GM19395 (cell line): ENCODE measurements at regions not wholly inside any gene's neighbourhood (a gene's known extent, or its start where the extent isn't known, plus 50 kb on each side); places are given as distances from the start of the nearest gene placed in this dataset.
"Not testable (repeated sequence)": the region's sequence is repeated elsewhere in the genome, so short reads cannot be mapped to it uniquely, and the experiment has no call there.

ENCODE experiments used
- ATAC-seq: cut with Tn5 transposase; IDR thresholded peaks from one replicate; pipeline ENCODE4 v1.9.1; 2021; ENCODE audit warnings: mild to moderate bottlenecking, moderate library complexity; ENCODE audit not compliant: unreplicated experiment

DNA sequence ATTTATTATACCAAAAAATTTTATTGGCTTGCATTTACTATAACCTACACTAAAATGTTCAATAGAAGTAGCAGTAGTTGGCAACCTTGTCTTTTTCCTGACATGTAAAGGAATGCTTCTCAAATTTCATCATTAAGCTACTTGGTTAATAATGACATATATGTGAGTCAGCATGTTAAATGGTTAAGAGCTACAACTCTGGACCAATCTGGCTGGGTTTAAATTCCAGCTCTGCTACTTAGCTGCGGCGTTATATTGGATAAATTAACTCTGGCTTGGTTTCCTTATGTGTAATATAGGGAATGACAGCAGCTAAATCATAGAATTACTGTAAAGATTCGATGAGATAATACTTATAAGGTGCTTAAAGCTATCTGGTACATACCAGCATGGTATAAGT, 53.7 kb upstream of the OTOGL start:
- ATAC-seq: no peak

DNA sequence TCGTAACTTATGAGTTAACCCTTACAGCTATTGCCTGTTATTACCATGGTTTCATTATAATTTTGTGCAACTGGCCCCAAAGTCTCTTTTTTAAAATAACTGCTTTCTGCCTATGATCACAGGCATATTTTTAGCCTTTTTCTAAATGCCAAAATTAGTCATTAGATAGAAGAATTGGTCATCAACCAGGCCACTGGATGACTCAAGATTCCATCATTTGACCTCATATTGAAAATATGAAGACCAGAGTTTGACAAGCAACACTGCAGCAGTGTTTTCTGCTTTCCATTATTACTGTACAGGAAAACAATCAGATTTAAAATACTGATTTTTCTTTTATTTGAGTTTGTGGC, 54.7 kb upstream of the OTOGL start:
- ATAC-seq: peak; percentile 50

GRCh38 chr12:80041692-80042091, 57.6 kb upstream of the OTOGL start:
- no peak for ATAC-seq

DNA sequence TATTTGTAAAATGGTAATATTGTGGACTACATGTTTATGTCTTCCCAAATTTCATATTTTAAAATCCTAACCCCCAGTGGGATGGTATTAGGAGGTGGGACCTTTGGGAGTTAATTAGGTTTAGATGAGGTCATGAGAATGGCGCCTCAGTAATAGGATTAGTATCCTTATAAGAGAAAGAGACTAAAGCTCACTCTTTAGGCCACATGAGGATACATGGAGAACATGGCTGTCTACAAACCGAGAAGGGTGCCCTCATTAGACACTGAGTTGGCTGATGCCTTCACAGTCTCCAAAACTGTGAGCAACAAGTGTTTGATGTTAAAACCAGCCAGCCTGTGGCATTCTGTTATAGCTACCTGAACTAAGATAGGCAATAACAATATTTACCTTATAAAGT, 58.3 kb upstream of the OTOGL start:
- ATAC-seq: no peak

DNA sequence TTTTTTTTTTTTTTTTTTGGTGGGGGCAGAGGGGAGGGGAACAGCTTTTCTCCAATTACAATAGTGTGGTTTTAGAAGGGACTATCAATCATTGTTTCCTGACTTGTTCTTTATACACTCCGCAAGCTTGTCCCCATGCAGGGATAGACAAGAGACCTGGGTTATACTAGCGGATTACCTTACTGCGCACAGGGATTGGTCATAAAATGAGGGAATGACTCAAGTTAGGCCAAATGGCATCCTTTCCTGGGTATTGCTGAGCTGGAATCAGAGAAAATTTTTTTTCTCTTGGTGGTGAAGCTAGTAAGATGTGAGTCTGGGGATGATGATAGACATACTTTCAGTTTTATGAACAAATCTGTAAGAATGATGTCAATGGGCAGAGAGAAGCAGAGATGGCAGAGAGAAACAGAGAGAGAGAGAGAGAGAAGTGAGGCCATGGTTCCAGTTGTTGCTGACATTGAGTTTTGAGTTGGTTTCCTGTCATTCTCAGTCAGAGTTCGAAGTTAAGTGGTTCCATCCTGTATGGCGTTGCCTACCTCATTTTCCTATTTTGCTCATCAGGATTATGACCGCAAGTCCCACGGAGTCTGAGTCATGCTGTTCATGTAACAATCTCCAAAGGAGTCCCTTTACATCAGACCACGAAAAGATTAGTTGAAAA, 59.1 kb upstream of the OTOGL start:
- no peak for ATAC-seq

DNA sequence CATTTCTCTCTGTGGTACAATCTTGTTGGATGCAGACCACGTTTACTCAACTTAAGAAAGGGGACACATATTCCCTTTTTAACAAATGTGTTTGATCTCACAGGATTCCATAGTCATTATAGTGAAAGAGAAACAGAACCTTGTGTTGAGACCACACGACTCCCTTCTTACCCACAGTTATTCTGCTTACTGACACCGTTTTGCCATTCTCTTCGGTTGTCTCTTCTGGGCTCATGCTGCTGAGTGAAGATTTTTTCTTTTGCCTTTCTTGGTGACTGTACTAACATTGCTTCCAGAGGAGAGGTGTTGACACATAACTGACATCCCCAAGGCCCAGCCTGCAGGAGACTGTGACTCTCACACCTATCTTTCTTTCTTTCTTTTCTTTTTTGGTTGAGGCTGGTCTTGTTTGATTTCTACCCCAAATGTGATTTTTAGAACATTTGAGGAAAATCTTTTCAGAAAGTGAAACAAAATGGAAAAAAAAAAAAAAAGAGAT, 61.2 kb upstream of the OTOGL start:
- ATAC-seq: no peak

GRCh38 chr12:80033448-80033847, 65.9 kb upstream of the OTOGL start:
- no peak for ATAC-seq

- ATAC-seq: no peak
Measured at GRCh38 chr12:80032946-80033345, 66.4 kb upstream of the OTOGL start.

DNA sequence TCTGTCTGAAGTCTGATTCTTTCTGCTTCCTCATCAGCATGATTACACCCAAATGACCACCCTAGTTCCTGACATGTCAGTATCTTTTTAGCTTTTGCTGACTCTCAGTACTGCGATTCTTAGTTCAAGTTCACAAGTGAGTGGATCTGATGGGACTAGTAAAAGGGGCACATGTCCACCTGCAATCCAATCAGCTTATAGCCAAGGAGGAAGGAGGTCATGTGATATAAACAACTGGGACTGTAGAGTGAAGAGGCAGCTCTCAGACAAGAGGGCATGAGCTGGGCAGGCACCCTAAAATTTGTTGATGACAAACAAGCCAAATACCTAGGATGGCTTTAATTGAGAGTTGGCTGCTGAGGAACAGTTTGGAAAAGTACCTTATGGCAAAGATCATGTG, 68.1 kb upstream of the OTOGL start:
- ATAC-seq: no peak

DNA sequence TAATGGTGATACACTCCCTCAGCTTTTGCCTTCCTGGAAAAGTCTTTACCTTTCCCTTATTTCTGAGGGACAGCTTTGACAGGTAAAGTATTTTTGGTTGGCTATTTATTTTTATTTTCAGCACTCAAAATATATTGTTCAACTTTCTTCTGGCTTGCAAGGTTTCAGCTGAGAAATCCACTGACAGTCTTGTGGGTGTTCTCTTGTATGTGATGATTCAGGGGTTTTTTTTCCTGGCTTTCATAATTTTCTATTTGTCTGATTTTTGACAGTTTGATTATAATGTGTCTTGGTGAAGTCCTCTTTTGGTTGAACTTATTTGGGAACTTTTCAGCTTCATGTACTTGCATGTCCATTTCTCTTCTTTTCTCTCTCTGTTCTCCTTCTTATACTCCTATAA, 73.7 kb upstream of the OTOGL start:
- ATAC-seq: no peak

DNA sequence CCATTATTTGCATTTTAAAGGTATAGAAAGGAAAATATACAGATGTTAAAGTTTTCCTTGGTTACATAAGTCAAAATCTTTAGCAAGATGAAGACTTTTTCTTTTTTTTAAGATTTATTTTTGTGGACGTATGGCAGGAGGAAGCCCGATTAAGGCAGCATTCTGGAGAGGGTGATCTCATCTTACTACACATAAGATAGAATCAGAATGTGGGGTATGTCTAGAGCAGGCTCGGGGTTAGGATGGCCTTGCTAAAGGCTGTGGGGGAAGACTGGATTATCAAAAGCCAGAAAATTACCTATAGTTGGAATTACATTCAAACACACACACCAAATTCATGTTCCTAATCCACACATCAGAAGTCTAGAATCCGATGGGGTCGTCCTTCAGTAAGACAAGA, 79.6 kb upstream of the OTOGL start:
- ATAC-seq: no peak

DNA sequence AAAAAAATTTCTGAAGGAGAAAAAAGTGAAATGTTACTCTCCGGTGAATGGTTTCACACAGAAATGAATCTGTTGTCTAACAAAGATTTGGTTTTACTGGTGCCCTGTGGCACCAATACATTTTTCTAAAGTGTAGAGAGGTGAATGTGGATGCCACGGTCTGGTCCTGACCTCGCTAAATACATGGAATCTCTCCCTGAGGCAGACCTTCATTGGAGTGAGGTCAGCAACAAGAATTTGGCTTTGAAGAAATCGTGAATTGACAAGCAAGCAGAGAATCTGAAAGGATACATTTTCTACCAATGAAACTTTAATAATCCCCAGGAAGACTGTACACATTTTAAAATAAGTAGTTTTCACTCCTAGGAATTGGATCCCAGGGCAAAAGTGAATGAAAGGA, 81.2 kb upstream of the OTOGL start:
- no peak for ATAC-seq

DNA sequence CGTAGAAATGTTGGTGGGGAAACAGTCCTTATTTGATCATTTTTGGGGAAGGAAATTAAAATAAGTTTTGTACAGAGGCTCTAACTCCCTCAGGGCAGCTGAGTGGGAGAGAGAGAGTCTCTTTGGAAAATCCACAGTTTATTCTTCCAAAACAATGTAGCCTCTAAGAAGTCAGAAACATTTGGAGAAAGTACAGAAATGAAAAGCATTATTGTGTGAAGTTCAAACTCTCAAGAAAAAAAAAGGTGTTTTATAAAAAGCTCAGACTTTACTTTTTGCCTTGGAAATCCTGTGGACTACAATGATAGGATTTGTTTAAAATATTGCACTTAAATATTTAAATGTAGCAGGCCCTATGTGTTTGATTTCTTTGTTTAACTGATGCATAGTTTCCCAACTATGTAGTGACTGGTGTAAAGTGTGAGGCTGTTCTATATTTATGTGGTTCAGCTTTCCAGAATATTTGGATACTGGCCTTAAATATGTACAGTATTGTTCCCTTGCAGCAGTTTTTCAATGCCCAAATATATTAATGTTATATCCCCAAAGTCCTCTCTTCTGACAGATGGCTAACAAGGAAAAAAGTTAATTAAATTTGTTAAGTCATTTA, 82.0 kb upstream of the OTOGL start:
- ATAC-seq: no peak

DNA sequence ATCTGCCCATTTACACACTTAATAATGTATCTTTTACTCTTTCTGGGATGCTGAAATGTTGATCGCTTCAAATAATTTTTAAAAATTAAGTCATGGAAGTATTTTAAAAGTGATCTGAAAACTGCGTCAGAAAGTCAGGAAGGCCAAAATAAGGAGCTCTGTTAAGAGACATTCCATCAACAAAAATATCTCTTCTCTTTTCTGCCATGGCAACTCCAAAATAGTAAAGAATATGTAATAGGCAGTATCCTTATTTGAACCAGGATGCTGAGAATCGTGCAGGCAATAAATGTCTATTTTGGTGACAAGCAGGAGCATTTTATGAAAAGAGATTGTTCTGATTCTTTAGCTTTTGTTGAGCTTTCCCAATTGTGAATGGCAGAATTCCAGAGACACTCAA, 81.8 kb upstream of the PPP1R12A start:
- ATAC-seq: no peak

DNA sequence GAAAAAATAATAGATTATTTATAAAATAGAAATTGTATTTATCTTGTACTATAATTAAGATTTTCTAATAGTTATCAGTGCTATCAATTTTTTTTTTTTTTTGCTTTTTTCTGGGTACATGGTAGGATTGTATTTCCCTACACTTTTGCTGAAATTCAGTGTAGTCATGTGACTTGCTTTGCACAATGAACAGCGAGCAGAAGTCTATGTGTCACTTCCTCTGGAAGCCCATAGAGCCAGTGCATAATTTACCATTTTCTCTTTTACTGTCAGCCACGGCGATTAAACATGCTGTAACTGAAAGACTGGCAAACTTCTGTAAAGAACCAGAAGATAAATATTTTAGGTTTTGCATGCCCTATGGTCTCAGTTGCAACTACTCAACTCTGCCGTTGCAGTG, 80.8 kb upstream of the PPP1R12A start:
- no peak for ATAC-seq

GRCh38 chr12:80003744-80004143, 68.8 kb upstream of the PPP1R12A start:
- ATAC-seq: not testable (repeated sequence)

- ATAC-seq: no peak
Measured at GRCh38 chr12:80001562-80001961, 66.7 kb upstream of the PPP1R12A start.

DNA sequence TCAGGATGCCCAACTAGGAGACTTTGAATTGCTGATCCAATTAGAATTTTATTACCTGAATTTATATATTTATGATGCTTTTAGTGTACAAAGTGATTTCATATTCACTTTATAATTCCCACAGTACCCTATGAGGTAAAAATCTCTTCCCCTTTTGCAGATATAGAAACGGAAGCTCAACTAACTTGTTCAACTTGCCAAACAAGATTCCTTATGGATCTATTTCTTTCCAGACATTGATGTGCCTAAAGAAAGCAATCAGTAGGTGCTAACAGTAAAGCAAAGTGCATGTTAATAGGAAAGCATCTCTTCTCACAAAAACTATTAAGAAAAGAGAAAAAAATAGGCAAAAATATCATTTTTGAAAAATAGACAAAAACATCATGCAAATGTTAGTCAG, 65.9 kb upstream of the PPP1R12A start:
- ATAC-seq: no peak

DNA sequence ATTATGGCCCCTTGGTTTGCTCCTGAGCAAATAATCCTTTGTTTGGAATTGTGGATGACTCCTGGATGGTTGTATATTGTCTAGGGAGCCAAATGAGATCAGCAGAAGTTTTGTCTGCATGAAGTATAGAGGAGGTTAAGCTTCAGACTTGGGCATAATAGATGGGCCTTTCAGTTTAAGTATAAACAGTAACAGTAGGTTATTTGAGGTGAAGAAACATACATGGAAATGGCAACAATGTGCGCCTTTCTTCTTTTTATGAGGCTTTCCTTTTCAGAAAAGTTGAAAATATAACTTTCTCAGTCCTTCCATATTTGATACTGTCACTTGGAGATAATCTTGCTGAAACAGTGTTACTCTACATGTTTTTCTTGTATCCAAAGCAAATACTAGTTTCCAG, 63.7 kb upstream of the PPP1R12A start:
- no peak for ATAC-seq

DNA sequence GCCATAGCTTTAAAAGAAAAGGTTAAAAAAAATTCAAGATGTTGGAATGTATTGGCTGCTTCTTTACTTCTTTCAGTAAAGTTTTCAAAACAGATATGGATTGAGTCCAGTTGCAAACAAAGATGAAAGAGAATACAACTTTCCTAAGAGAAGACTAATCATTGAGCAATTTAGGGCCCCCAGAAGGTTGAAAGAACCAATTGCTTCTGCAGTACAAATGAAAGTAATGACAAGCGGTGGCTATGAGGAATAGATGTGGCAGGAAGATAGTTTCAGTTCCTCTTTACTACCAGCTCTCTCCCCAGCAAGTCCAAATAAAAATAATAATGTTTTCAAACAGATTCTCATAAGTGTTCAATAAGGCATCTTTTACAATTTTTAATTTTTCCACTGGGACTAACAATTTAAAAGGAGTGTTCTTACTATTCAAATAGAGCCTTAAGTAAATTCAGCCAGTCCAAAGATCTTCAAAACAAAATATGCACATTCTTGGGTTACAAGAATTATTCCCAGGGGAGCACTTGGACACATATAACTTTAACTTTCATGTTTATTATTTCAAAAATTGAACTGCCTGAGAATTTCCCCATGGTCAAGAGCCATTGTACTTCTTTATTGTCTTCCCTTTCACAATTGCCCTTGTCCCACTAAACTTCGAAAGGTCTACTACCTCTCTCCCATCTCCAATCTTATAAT, 62.3 kb upstream of the PPP1R12A start:
- peak; percentile 100 for ATAC-seq

GRCh38 chr12:79995385-79996084, 60.6 kb upstream of the PPP1R12A start:
- ATAC-seq: not testable (repeated sequence)
